PC-3 (cell line): ENCODE measurements at regions not wholly inside any gene's neighbourhood (a gene's known extent, or its start where the extent isn't known, plus 50 kb on each side); places are given as distances from the start of the nearest gene placed in this dataset.

Experiments
- ATAC-seq: fragments of 200-7000 bp; cut with Tn5 transposase; 2 replicates; pipeline ENCODE4 v1.9.1; 2020; ENCODE audit warnings: mild to moderate bottlenecking, moderate library complexity
- BruUV-seq: library from RNA; stranded (reverse); fragments of 400-500 nt; replicated peaks from 2 replicates; lab custom pipeline; 2021; lab: Mats Ljungman, UMichigan
- CTCF ChIA-PET: fragments of 300-600 bp; sonication (Branson Sonifier 250); formaldehyde crosslinking; loops from one replicate; lab custom pipeline; 2022; ENCODE audit warnings: antibody characterized with exemption; lab: Charles Lee
- POLR2A ChIA-PET: fragments of 300-600 bp; sonication (Branson Sonifier 250); formaldehyde crosslinking; loops from one replicate; lab custom pipeline; 2022; ENCODE audit warnings: antibody characterized with exemption; ENCODE audit not compliant: unreplicated experiment; lab: Charles Lee
- DNase-seq: peaks from one replicate; pipeline ENCODE4 v3.0.0-alpha.2; 2015
- H2AFZ ChIP-seq: fragments of 300-600 bp; sonication (generic); 2 replicates; pipeline ENCODE4 v1.6.0; 2016; ENCODE audit warnings: antibody characterized with exemption, low read length
- H3F3A ChIP-seq: fragments of 300-600 bp; sonication (generic); one replicate; pipeline ENCODE4 v1.6.0; 2017; ENCODE audit warnings: antibody characterized with exemption, low read length, control low read depth, mild to moderate bottlenecking; ENCODE audit not compliant: unreplicated experiment
- H3K27ac ChIP-seq: fragments of 300-600 bp; sonication (generic); 2 replicates; pipeline ENCODE4 v1.5.1; 2016; ENCODE audit warnings: mild to moderate bottlenecking, low read length
- H3K27me3 ChIP-seq: fragments of 300-600 bp; sonication (generic); 2 replicates; pipeline ENCODE4 v1.6.1; 2016; ENCODE audit warnings: low read length, mixed read lengths
- H3K36me3 ChIP-seq: fragments of 300-600 bp; sonication (generic); 2 replicates; pipeline ENCODE4 v1.6.1; 2016; ENCODE audit warnings: low read depth, mixed run types, low read length, mixed read lengths
- H3K4me1 ChIP-seq: fragments of 300-600 bp; sonication (generic); 2 replicates; pipeline ENCODE4 v1.5.1; 2016; ENCODE audit warnings: low read length; ENCODE audit not compliant: insufficient read depth
- H3K4me2 ChIP-seq: fragments of 300-600 bp; sonication (generic); 2 replicates; pipeline ENCODE4 v1.6.0; 2016; ENCODE audit warnings: low read length
- H3K4me3 ChIP-seq: fragments of 300-600 bp; sonication (generic); 2 replicates; pipeline ENCODE4 v1.5.1; 2016; ENCODE audit warnings: mild to moderate bottlenecking, low read length, mixed read lengths
- H3K79me2 ChIP-seq: fragments of 300-600 bp; sonication (generic); 2 replicates; pipeline ENCODE4 v1.6.1; 2017; ENCODE audit warnings: low read length, mixed read lengths
- H3K9ac ChIP-seq: fragments of 300-600 bp; sonication (generic); 2 replicates; pipeline ENCODE4 v1.6.0; 2016; ENCODE audit warnings: mild to moderate bottlenecking, low read length
- H3K9me2 ChIP-seq: fragments of 300-600 bp; sonication (generic); replicated peaks from 2 replicates; pipeline ENCODE4 v1.6.1; 2016; ENCODE audit warnings: mixed run types, low read length, mixed read lengths
- H3K9me3 ChIP-seq: fragments of 300-600 bp; sonication (generic); 2 replicates; pipeline ENCODE4 v1.6.1; 2016; ENCODE audit warnings: low read length, mixed read lengths
- H4K20me1 ChIP-seq: fragments of 300-600 bp; sonication (generic); 2 replicates; pipeline ENCODE4 v1.6.1; 2016; ENCODE audit warnings: low read length, mixed read lengths
- EZH2 ChIP-seq: fragments of 300-600 bp; sonication (generic); IDR thresholded peaks from one replicate; pipeline ENCODE4 v1.6.1; 2017; ENCODE audit warnings: antibody characterized with exemption, mild to moderate bottlenecking, low read length; ENCODE audit not compliant: unreplicated experiment
- EZH2phosphoT487 ChIP-seq: fragments of 300-600 bp; sonication (generic); IDR thresholded peaks from 2 replicates; pipeline ENCODE4 v1.6.1; 2018; ENCODE audit warnings: mild to moderate bottlenecking, antibody characterized with exemption, low read length, borderline replicate concordance
- intact Hi-C: fragments of 100-400 bp; cut with micrococcal nuclease; formaldehyde crosslinking; loops from 2 replicates; pipeline ENCODE4 v1.9.0; 2023
- TF ChIP-seq, protein P1 (sequence below): fragments of 300-600 bp; sonication (generic); conservative IDR thresholded peaks from 2 replicates; pipeline ENCODE4 v1.5.1; 2017; ENCODE audit warnings: antibody characterized with exemption, low read depth, mild to moderate bottlenecking, low read length

GRCh38 chr19:57047743-57048142, 72.0 kb upstream of the USP29 start:
- H3K79me2 ChIP-seq, result no peaks in the 10 kb centered on the region
- H3K4me3 ChIP-seq, result no peak overlapping the region
- CTCF ChIA-PET, result no interaction called here
- peaks cover 21% of the 10 kb centered on the region; the same call in 1 of the 2 replicates for H3K9me3 ChIP-seq
- no peaks in the 10 kb centered on the region for H3K4me1 ChIP-seq
- no peak for ATAC-seq
- H3K27me3 ChIP-seq, result no peaks in the 10 kb centered on the region
- intact Hi-C loops, result no loop called here
- H4K20me1 ChIP-seq, result no peaks in the 10 kb centered on the region
- no peaks in the 10 kb centered on the region for H3F3A ChIP-seq
- no peak overlapping the region for H2AFZ ChIP-seq
- no peaks in the 10 kb centered on the region for H3K9me2 ChIP-seq
- no peaks in the 10 kb centered on the region for H3K36me3 ChIP-seq
- DNase-seq, result no peak
- TF ChIP-seq EZH2phosphoT487 (no peak), EZH2 (no peak)
- TF ChIP-seq, protein P1, sequence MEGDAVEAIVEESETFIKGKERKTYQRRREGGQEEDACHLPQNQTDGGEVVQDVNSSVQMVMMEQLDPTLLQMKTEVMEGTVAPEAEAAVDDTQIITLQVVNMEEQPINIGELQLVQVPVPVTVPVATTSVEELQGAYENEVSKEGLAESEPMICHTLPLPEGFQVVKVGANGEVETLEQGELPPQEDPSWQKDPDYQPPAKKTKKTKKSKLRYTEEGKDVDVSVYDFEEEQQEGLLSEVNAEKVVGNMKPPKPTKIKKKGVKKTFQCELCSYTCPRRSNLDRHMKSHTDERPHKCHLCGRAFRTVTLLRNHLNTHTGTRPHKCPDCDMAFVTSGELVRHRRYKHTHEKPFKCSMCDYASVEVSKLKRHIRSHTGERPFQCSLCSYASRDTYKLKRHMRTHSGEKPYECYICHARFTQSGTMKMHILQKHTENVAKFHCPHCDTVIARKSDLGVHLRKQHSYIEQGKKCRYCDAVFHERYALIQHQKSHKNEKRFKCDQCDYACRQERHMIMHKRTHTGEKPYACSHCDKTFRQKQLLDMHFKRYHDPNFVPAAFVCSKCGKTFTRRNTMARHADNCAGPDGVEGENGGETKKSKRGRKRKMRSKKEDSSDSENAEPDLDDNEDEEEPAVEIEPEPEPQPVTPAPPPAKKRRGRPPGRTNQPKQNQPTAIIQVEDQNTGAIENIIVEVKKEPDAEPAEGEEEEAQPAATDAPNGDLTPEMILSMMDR, result no peak
- no peak overlapping the region for H3K9ac ChIP-seq
- no peak overlapping the region for H3K27ac ChIP-seq
- no peak overlapping the region for H3K4me2 ChIP-seq
- BruUV-seq, result no TSS peak
- POLR2A ChIA-PET, result no interaction called here

- CTCF ChIA-PET, result no interaction called here
- H3K27ac ChIP-seq, result no peak overlapping the region
- H4K20me1 ChIP-seq, result no peaks in the 10 kb centered on the region
- TF ChIP-seq, protein P1, result no peak
- TF ChIP-seq EZH2, result no peak
- intact Hi-C loops, result no loop called here
- H3F3A ChIP-seq, result no peaks in the 10 kb centered on the region
- no peaks in the 10 kb centered on the region for H3K36me3 ChIP-seq
- DNase-seq (no peak), ATAC-seq (no peak)
- no peaks in the 10 kb centered on the region for H3K4me1 ChIP-seq
- H3K9me3 ChIP-seq, result peaks cover 10% of the 10 kb centered on the region
- no peak overlapping the region for H3K4me3 ChIP-seq
- no peaks in the 10 kb centered on the region for H3K27me3 ChIP-seq
- H3K4me2 ChIP-seq, result no peak overlapping the region
- H3K79me2 ChIP-seq, result no peaks in the 10 kb centered on the region
- H3K9ac ChIP-seq, result no peak overlapping the region
- BruUV-seq, result no TSS peak
- no peaks in the 10 kb centered on the region for H3K9me2 ChIP-seq
- no peak overlapping the region for H2AFZ ChIP-seq
- POLR2A ChIA-PET, result no interaction called here
Observed at GRCh38 chr19:57050863-57051262, 68.9 kb upstream of the USP29 start.

DNA sequence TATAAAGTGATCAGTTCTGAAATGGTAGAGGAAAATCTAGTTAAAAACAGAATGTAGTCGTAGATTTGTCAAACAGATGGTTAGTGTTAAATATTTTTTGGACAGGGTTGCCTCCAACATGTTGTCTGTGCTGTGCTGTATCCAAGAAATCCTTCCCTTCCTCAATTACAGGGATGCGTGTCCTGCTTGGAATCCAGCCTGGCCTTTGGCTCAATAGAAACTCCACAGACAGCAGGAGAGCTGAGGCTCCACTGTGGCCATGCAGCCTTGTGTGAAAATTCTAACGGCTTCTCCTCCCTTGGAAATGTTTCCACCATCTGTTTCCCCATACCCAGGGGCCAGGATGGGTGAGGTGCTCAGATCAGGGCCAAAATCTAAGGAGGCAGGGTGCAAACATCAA, 67.7 kb upstream of the USP29 start:
- CTCF ChIA-PET, result no interaction called here
- H3K79me2 ChIP-seq, result no peaks in the 10 kb centered on the region
- intact Hi-C loops, result no loop called here
- no peaks in the 10 kb centered on the region for H3K9me2 ChIP-seq
- H3K4me2 ChIP-seq, result no peak overlapping the region
- peaks cover 8% of the 10 kb centered on the region for H3K9me3 ChIP-seq
- ATAC-seq, result no peak
- H3K27ac ChIP-seq, result no peak overlapping the region
- H3K36me3 ChIP-seq, result no peaks in the 10 kb centered on the region
- H3K4me1 ChIP-seq, result no peaks in the 10 kb centered on the region
- DNase-seq, result no peak
- no peak overlapping the region for H3K9ac ChIP-seq
- TF ChIP-seq, protein P1, result no peak
- TF ChIP-seq EZH2 (no peak), EZH2phosphoT487 (no peak)
- no TSS peak for BruUV-seq
- H3K27me3 ChIP-seq, result 0 out of 2 replicates have a peak, but pooled peaks cover 4% of the 10 kb centered on the region
- no peaks in the 10 kb centered on the region for H4K20me1 ChIP-seq
- no peak overlapping the region for H2AFZ ChIP-seq
- POLR2A ChIA-PET, result no interaction called here
- H3F3A ChIP-seq, result no peaks in the 10 kb centered on the region
- H3K4me3 ChIP-seq, result no peak overlapping the region
